ENCODE measurements at regions not wholly inside any gene's neighbourhood (a gene's known extent, or its start where the extent isn't known, plus 50 kb on each side); places are given as distances from the start of the nearest gene placed in this dataset.

DNA sequence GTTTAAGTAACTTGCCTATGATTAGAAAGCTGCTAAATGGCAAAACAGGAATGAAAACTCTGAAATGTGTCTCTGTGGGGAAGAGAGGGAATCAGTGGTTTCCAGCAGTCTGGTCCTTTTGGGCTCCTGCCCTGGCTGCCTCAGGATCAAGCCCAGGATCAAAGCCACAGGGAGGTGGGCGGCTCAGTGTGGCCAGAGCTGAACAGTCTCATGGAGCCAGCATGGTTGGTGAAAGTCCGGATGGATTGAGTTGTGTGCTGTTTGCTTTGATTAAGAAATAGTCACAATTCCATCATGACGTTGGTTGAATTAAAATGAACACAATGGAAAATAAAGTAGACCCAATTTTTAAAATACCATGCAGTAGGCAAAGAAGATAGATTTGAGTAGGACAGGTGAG is 344.2 kb downstream of the LPIN1 start:
- DNase-seq, result no peak
- intact Hi-C loops (cut with DNase I), result no loop called here
- no peak for ATAC-seq

DNA sequence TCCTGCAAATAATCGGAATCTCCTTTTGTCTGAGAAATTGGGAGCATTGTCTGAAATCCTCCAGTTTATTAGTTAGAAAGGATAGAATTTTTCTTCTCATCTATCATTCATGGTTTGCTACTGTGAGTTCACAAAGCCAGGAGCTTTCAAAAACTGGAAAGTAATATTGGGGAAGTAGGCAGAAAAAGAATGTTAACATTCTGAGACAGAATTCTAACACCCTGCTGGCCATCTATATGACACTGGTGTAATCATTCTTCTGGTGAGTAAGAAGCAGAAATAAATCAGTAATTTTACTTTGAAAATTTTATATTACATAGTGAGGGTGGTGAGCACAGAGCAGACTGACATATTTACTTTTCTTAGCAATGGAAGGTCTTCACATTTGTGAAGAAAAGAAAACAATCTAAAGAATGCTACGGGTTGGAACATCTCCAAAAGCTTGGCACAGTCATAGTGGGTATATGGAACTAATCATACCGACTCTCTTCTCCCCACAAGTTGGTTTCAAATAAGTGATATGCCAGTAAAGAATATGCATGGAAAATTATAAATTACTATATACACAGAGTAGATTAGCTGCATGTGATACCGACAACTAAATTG is 344.9 kb downstream of the LPIN1 start:
- no peak for DNase-seq
- intact Hi-C loops (cut with DNase I), result no loop called here
- ATAC-seq, result no peak

DNA sequence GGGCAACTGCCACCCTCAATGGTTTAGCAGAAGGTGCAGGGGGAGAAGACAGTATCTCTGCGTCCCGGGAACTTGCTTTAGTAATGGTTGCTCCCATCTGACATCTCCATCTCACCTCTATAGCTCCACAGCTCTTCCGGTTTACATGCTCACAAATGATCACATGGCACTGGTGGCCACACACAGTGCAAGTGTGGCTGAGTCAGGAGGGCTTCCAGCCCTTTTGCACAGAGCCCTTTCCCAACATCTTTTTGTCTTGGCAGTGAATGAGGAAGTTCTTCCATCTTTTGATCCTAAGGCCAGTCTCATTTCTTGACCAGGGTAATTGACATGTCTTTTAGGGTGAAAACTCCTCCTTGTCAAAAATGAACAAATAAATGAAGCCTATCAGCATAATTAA is 347.7 kb downstream of the LPIN1 start:
- intact Hi-C loops (cut with DNase I), result no loop called here
- ATAC-seq (no peak), DNase-seq (no peak)

DNA sequence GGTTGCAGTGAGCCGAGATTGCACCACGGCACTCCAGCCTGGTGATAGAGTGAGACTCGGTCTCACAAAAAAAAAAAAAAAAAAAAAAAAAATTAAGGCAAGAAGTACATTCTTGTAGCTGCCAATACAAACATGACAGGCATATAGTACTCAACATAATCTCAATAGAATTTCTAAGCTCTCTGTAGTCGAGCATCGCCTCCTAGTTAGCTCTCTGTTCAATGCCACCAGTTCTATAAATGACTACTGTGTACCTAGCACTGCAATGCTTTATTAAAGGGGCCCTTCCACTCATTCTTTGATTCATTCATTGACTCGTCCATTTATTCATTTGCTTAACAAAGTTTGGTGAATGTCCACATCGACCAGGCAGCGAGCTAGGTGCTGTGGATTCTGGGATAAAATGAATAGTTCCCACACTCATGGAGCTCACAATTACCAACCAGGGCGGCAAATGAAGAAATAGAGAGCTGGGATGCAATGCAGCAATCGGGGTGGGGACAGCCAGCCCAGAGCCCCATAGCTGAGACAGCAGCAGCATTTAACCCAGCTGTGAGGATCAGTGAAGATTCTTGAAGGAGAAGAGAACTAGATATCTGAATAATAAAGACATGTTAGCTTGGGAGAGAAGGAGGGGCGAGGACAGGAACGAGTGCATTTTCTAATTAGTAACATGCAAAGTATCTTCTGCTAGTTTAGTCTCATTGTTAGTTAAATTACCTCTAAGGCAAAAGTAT is 349.8 kb downstream of the LPIN1 start:
- intact Hi-C loops (cut with DNase I), result no loop called here
- DNase-seq (no peak), ATAC-seq (no peak)

DNA sequence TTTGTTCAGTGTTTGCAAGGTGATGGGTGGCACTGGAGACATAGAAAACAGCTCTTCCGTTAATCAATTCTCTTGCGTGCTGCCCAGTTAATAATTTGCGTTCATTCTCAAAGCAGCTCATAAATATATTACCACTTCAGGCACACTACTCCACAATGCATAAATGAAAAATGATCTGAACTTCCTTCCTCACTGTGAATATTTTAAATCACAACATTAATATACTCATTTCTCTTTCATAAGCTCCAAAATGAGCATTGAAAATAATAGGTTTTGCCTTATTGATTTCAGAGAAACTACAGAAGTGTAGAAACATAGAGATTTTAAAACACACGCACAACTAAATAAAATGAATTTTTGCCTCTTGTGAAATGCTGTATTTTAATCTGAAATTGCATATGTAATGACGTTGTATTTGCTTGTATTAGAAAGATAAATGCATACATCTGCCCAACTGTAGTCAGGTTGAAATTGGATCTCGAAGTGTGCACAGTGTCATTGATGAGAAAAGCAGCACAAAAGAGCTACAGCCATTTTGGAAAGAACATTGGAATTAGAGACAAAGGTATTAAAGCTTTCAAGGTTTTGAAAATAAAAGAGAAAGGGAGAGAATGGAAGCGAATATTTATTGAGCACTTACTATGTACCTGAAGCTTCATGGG is 350.5 kb downstream of the LPIN1 start:
- ATAC-seq (no peak), DNase-seq (no peak)
- intact Hi-C loops (cut with DNase I), result no loop called here

DNA sequence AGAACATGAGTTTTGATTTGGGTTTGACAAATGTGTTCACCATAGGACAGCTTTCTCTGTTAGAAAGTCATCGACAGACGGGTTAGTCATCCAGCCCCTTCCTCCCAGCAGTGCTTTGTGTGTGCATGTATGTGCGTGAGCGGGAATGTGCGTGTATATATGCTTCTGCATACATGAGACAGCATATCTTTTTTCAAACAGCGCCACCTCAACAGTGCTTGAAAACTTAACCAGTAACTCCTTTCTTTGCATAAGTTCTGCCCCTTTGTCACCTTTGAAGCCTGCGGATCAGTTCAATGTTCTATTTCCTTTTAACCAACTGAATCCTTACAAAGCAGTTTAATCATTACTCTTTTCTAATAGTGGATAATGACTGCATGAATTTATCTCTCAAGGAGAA is 351.4 kb downstream of the LPIN1 start:
- ATAC-seq (no peak), DNase-seq (no peak)
- intact Hi-C loops (cut with DNase I), result no loop called here

DNA sequence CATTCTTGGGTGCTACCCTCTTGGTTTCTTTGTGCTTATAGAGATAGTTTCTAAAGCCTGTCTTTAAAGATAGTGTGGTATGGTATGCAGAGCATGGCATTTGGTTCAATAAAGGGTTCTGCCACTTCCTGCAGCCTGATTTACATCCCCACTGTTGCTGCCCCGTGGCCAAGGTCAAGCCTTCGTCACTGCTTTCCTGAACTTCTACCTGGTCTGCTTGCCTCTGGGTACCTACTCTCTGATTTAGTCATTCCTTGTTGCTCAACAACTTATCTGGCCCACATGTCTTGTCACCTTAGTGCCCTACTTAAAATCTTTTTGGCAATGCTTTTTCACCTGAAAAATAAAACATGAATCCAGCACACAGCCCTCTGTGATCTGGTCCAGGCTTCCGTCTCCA is 352.9 kb downstream of the LPIN1 start:
- ATAC-seq, result no peak
- intact Hi-C loops (cut with DNase I), result no loop called here

DNA sequence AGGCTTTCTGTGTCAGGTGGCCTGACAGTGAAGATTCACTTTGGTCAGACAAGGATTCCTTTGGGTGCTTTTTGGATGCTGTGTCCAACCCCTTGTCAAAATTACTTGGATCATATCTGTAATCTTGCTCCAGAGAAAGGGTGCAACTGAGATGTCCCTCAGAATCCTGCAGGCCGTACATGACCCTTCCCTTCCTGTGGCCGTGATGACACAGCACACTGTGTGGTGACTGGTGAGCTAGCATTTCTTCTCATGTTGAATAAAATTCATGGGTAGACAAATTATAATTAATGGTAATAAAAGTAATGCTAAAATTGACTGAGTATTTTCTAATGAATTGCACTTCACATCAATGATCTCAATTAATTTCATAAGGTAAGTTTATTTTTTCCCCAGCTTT is 356.2 kb downstream of the LPIN1 start:
- no peak for ATAC-seq
- intact Hi-C loops (cut with DNase I), result no loop called here
- DNase-seq, result no peak

More for the DNA sequence above, 352.9 kb downstream of the LPIN1 start:
- DNase-seq, result no peak

DNA sequence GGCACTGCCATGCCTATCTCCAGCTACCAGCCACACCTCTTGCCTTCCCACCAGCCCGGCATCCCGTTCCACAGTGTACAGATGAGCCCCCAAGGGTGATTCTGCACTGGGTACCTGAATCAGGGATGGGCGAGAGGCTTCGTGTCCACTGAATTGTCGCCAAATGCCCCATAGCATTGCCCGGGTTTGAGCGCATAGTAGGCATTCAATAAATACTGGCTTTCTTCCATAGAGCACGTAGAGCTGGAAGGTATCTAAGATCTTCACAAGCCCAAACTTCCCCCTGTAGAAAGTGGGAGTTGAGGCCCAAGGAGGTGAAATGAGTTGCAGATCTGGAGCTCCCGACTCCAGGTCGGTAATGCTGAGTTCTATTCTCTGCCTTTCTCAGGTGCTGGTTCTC is 358.7 kb downstream of the LPIN1 start:
- ATAC-seq, result no peak

DNA sequence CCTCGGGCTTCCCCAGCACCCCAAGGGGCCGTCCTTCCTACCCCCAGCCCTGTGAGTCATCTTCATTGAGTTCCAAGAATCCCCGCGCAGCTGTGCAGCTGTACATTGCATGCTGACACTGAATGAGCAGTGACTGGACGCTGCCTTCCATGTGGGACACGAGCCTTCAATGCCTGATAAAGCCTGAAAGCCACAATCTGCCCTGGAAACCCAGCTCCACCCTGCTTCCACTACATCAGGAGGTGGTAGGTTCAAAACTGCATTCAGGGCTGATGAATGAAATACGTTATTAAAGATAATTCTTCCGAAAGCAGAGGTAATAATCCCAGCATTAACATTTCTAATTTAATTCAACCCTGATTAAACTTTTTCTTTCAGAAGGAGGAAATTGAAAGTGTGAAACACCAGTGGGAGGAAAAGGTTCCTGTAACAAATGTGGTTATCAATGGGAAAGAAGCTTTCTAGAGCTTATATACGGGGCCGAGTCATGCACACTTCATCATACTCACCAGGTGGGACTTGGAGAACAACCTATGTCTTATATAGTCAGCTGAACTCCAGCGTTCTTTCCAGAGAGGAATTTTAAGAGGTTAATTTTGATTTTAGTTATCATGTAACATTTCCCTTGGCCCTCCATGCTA is 360.1 kb downstream of the LPIN1 start:
- DNase-seq (peak; percentile 78), ATAC-seq (peak; percentile 88 to 94)
- intact Hi-C loops (cut with DNase I), result no loop called here

More for the DNA sequence above, 358.7 kb downstream of the LPIN1 start:
- intact Hi-C loops (cut with DNase I), result no loop called here
- DNase-seq, result no peak

DNA sequence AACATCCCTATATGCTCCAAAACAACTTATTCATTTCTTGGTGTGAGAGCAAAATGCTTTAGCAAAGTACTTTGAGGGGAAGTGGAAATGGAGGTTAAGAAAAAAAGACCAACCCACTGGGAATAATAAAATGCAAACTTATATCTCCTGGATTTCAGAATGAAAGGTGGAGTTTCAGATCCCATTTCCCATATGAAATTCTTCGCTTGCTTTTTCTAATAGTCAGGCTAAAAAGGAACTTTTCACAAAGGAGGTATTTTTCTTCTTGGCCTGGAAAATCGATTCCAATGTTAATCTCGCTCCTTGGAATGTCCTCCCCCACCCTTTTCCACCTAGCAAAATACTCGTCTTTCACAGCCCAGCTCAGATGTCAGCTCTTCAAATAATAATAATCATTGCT is 360.9 kb downstream of the LPIN1 start:
- no peak for ATAC-seq
- DNase-seq, result no peak
- intact Hi-C loops (cut with DNase I), result no loop called here

DNA sequence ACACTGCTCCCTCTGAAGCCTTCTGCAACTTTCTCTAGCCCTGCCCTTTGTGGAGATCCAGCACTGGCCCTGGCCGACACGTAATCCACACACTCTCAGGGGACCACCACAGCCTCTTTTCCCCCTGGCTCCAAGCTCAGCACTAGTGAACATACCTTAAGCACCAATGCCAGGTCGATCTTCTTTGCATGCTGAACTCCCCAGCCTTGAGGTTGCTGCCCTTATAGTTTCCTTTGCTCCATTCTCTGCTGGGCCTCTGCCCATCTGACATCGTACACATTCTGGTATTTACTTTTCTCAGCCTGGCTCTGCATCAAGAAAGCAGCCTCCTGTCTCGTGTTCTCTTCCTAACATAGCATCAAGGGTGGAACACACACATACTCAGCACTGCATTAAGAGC is 361.5 kb downstream of the LPIN1 start:
- intact Hi-C loops (cut with DNase I), result no loop called here
- ATAC-seq (no peak), DNase-seq (no peak)

DNA sequence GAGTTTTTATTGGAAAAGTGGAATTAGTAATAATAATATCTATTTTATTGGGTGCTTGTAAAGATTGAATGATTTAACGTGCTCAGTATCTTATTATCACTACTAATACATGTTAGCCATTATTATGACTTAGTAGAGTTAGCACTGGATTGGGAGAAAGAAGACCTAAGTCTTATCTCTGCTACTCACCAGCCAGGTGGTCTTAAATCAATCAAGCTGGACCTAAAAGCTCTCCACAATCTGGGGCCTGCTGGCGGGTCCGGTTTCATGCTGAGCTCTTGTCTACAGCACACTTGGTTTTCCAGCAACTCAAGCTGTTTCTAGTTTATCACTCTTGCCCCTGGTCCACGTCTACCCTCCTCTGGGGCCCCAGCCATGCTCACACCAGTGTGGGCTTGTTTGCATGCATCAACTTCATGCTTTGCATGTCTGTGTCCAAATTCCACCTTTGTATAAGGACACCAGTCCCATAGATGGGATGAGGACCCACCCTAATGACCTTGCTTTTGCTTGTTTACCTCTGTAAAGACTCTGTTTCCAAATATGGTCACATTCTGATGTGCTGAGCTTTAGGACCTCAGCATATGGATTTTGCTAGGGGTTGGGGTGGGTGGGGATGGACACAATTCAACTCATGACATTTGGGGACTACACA is 363.1 kb downstream of the LPIN1 start:
- DNase-seq (no peak), ATAC-seq (no peak)
- intact Hi-C loops (cut with DNase I), result no loop called here

DNA sequence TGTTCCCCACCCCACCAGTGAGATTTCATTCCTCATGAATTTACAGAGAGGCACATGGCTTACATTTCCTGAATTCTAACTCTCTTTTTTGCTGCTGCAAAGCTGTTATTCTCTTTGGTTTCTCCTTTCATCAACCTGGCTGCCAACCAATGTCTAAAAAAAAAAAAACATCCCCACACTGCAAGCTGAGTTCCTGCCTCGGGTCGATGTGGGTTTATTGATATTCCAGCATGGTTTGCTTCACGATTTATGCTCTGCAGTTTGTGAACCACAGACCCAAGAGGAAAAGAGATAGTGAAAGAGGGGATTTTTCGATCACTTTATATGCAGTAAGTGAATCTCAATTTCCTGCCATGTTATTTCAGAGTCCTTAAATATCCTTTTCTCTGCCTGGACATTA is 363.6 kb downstream of the LPIN1 start:
- no peak for DNase-seq
- intact Hi-C loops (cut with DNase I), result no loop called here

DNA sequence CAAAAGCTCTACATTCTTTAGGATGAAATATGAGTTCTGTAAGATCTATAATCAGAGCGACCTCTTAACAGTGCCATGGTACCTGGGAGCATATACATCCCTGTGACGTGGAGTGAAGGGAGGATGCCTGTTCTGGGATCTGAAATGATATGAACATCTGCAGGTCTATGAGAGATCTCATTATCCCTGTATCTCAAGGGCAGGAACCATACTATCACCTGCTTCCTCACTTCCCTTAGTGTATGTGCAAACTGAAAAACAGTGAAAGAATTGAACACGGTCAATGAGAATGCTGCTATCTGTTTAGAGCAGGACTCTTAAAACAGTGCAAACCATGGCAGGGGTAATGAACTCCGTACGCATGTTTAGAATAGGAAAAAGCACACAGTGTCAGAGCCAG is 364.0 kb downstream of the LPIN1 start:
- no peak for DNase-seq
- intact Hi-C loops (cut with DNase I), result no loop called here
- no peak for ATAC-seq

More for the DNA sequence above, 363.6 kb downstream of the LPIN1 start:
- ATAC-seq, result no peak

DNA sequence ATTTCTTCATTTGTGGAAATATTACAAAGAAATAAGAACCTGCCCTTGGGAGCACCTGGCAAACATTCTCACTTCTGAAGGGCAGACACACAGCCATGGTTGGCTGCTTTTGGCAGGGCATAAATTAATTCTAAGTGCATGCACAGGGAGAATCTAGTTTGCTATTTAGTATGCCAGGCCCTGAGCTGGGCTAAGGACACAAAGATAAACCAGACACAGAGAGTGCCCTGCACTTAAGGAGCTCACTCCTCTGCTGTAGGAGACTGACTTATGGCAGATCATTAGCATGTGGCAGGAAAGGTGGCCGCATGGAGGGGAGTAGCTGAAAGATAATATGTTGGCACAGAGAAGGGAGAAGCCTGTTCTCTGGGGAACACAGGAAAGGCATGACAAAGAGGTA is 367.0 kb downstream of the LPIN1 start:
- intact Hi-C loops (cut with DNase I), result no loop called here
- DNase-seq (no peak), ATAC-seq (no peak)

DNA sequence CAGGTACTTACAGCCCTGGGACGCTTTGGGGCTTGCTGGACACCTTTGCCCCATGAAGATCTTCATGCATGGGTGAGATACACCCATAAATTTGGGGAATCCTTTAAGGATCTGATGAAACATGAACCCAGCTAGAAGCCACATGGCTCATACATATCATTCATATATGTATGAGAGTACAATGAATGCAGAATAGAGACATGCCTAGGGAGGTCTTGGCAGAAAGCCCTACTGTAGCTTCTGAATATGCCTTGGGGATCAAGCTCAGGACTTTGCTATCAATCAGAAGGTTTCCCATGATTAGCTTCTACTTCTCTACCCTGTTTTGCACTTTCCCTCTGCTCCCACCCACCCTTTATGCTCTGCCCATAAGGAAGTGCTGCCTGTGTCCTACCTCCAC is 368.4 kb downstream of the LPIN1 start:
- ATAC-seq, result no peak
- no peak for DNase-seq
- intact Hi-C loops (cut with DNase I), result no loop called here

DNA sequence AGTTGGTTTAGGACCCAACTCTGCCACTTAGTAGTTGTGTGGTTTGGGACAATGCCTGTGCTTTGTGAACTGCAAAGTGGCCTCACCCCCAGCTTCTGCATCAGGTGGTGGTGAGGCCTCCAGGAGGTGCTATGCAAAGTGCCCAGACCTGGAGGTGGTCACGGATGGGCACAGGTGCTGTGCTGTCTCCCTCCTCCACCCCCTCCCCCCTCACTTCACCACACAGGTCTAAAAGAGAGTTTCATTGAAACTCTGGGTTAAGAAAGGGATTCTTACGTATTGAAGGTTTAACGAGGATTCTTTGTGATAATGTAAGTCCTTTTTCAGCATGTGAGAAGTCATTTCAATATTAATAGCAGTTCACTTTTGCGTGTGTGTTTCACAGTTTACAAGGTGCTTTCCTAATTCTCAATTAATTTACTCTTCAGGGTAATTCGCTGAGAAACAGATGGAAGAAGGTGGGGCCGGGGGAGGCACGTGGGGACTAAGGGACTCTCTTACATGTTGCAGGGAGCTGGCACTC is 369.9 kb downstream of the LPIN1 start:
- intact Hi-C loops (cut with DNase I), result no loop called here
- DNase-seq, result no peak
- ATAC-seq, result no peak

DNA sequence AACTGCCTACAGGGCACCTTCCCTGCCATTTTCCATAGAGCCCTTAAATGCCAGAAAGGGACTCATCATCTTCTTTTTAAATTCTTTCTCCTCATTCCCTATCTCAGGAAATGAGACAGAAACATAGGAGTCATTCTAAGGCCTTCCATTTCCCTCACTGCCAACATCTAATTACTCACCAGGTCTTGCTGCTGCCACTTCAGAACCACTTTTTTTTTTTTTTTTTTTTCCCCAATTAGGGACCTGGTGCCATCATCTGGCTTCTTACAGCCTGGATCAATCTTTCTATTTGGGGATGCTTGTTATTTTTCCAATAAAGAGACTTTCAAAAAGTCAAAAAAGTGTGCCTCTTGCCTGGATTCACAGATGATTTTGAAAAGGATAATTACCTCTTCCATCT is 373.4 kb downstream of the LPIN1 start:
- DNase-seq, result no peak
- ATAC-seq, result no peak
- intact Hi-C loops (cut with DNase I), result no loop called here
